ENCODE measurements at regions not wholly inside any gene's neighbourhood (a gene's known extent, or its start where the extent isn't known, plus 50 kb on each side); places are given as distances from the start of the nearest gene placed in this dataset.

- H3K4me3 ChIP-seq (ENCODE audit: low read depth, low read length), result no peak overlapping the region
- no peak for TF ChIP-seq CTCF (IDR thresholded peaks at IDR 0.05; ENCODE audit: borderline replicate concordance, insufficient read depth, low read depth, low read length)
Observed at GRCh38 chr2:223262946-223263345, 211.0 kb downstream of the KCNE4 start.

- TF ChIP-seq CTCF (IDR thresholded peaks at IDR 0.05; ENCODE audit: borderline replicate concordance, insufficient read depth, low read depth, low read length), result no peak
Observed at GRCh38 chr2:223264541-223265193, 212.7 kb downstream of the KCNE4 start.

GRCh38 chr2:223267160-223267951 is 215.4 kb downstream of the KCNE4 start:
- no peak overlapping the region for H3K4me3 ChIP-seq (ENCODE audit: low read depth, low read length)
- no peak for TF ChIP-seq CTCF (IDR thresholded peaks at IDR 0.05; ENCODE audit: borderline replicate concordance, insufficient read depth, low read depth, low read length)

More at GRCh38 chr2:223264541-223265193, 212.7 kb downstream of the KCNE4 start:
- no peak overlapping the region for H3K4me3 ChIP-seq (ENCODE audit: low read depth, low read length)

- no peak for TF ChIP-seq CTCF (IDR thresholded peaks at IDR 0.05; ENCODE audit: borderline replicate concordance, insufficient read depth, low read depth, low read length)
- H3K4me3 ChIP-seq (ENCODE audit: low read depth, low read length), result no peak overlapping the region
Observed at GRCh38 chr2:223269386-223269785, 217.4 kb downstream of the KCNE4 start.

GRCh38 chr2:223270548-223270947 is 218.6 kb downstream of the KCNE4 start:
- H3K4me3 ChIP-seq (ENCODE audit: low read depth, low read length), result no peak overlapping the region
- no peak for TF ChIP-seq CTCF (IDR thresholded peaks at IDR 0.05; ENCODE audit: borderline replicate concordance, insufficient read depth, low read depth, low read length)

GRCh38 chr2:223273995-223274394 is 222.0 kb downstream of the KCNE4 start:
- TF ChIP-seq CTCF (IDR thresholded peaks at IDR 0.05; ENCODE audit: borderline replicate concordance, insufficient read depth, low read depth, low read length), result no peak
- H3K4me3 ChIP-seq (ENCODE audit: low read depth, low read length), result no peak overlapping the region

GRCh38 chr2:223282221-223282620 is 230.2 kb downstream of the KCNE4 start:
- TF ChIP-seq CTCF (IDR thresholded peaks at IDR 0.05; ENCODE audit: borderline replicate concordance, insufficient read depth, low read depth, low read length), result no peak

More at GRCh38 chr2:223282221-223282620, 230.2 kb downstream of the KCNE4 start:
- H3K4me3 ChIP-seq (ENCODE audit: low read depth, low read length), result no peak overlapping the region
